ENCODE measurements at regions not wholly inside any gene's neighbourhood (a gene's known extent, or its start where the extent isn't known, plus 50 kb on each side); places are given as distances from the start of the nearest gene placed in this dataset.

DNA sequence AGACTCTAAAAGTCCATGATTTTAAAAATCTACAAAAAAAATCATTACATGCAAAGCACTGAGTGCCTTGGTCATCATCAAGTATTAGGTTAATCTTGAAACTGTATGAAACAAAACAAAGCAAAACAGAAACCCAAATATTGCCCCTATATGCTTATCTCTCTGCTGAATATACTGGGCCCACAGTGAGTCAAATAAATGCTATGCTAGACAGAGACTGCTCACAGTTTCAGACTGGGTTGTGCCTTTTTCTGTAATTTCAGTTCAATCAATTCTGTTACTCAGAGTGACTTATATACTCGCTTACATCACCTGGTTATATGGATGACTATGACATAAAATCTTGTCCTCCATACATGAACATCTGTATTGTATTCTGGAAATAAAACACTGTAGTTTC is 257.1 kb upstream of the ACTRT1 start:
- no peak for DNase-seq
- no peak for ATAC-seq

DNA sequence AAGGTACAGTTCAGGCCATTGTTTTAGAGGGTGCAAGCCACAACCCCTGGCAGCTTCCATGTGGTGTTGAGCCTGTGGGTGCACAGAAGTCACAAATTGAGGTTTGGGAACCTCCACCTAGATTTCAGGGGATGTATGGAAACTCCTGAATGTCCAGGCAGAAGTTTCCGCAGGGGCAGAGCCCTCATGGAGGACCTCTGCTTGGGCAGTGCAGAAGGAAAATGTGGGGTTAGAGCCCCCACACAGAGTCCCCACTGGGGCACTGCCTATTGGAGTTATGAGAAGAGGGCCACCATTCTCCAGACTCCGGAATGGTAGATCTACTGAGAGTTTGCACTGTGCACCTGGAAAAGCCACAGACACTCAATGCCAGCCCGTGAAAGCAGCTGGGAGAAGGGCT is 242.0 kb upstream of the ACTRT1 start:
- DNase-seq (no peak), ATAC-seq (no peak)

DNA sequence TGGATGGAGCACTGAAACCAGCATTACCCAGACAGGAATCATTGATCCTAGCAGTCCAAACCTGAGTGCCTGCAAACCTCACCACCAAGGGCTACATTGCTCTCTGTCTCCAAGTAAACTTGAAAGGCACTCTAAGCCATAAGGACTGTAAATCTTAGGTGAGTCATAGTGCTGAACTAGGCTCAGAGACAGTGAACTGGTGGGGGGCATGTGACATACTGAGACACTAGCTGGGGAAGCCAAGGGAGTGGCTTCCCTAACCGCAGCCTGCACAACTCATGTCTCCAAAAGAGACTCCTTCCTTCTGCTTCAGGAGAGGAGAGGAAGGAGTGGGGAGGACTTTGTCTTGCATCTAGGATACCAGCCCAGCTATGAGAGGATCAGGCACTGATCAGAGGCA is 235.5 kb upstream of the ACTRT1 start:
- DNase-seq (no peak), ATAC-seq (no peak)

DNA sequence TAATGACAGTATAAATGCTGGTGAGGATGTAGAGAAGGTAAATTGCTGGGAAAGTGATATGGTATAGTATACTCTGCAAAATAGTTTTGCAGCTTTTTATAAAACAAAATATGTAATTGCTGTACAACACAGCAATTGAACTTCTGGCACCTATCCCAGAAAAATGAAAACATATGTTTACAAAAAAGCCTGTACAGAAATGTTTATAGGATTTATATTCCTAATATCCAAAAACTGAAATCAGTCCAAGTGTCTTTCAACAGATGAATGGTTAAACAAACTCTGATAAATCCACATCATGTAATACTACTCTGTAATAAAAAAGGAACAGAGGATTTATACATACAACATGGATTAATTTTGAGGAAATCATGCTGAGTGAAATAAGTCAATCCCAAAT is 198.4 kb upstream of the ACTRT1 start:
- no peak for DNase-seq
- ATAC-seq: no peak

DNA sequence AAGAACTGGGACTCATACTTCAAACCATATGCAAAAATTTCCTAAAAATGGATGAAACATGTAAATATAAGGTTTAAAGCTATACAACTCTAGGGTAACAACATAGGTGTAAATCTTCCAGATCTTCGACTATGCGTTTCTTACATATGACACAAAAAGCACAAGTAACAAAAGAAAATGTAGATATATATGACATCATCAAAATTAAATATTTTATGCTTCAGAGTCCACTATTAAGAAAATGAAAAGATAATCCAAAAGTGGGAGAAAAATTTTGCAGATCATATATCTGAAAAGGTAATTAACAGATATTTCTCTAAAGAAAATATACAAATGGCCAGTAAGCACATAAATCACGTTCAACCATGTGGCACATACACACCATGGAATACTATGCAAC is 164.2 kb upstream of the ACTRT1 start:
- ATAC-seq (no peak), DNase-seq (no peak)

DNA sequence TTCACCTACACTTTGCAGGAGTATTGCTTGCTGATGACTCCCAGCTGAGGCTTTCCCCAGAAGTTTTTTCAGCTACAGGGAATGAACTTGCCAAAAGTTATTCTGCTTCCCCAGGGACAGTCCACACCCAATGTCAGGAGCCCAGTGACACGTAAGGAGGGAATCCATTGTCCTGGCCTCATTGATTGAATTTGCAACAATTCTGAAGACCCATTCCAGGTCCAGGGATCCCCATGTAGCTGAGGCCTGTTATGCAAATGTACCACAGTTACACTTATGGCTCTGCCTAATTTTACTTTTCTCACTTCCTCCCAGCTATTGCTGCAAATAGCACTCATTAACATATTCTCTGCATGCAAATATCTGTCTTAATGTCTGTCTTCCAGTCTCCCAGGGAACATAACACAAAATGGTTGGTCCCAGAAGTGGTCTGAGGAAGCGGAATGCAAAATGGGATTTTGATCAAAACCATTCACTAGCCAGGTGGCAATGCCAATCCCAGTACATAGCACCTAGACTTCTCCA is 113.7 kb upstream of the ACTRT1 start:
- DNase-seq (no peak), ATAC-seq (no peak)

DNA sequence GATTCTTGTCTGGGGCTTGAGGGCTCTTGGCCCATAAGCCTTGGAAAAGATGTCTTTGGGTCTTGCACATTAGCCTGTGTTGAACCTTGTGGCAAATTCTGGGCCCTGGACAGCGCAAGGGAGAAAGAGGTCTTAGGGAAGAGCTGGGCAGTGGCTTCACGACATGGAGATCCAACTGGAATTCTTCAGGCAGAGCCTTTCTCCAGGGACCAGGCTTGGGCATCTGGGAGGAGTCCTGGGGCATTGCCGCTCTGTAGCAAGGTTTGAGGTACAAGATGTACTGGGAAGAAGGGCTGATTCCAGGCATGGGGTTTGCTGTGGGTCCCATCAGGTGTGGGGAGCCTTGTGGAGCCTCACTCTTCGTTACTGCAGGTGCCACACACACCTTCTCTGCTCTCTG is 104.0 kb upstream of the ACTRT1 start:
- DNase-seq: no peak
- no peak for ATAC-seq

DNA sequence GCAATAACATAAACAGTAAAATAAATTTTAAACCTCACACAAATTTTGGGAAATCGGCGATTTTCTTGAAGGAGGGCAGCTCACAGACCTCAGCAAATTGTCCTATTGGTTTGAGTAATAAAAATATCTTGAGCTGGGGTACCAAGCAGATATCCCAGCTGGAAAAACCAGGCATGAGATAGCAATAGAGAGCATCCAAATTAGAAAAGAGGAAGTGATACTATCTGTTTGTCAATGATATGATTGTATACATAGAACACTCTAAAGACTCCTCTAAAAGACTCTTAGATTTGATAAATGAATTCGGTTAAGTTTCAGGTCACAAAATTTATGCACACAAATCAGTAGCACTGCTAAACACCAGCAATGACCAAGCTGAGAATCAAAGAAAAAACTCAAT is 90.5 kb upstream of the ACTRT1 start:
- ATAC-seq (no peak), DNase-seq (no peak)

DNA sequence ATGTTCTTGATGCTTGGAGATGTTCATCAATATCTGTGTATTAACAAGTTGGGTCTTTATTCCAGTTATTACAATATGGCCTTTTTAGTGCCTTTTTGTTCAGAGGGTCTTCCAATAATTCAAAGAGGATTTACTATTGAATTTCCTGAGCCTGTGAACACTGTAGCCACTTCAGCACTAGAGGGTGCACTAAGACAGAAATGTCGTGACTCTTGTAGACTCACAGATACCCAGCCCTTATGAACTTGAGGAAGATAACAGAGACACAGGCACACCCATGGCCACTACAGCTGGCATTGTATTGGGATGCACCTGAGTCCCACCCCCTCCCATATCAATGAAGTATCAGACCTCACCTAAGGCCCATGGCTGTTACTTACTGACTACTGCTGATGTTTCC is 54.4 kb upstream of the ACTRT1 start:
- no peak for ATAC-seq
- no peak for DNase-seq

DNA sequence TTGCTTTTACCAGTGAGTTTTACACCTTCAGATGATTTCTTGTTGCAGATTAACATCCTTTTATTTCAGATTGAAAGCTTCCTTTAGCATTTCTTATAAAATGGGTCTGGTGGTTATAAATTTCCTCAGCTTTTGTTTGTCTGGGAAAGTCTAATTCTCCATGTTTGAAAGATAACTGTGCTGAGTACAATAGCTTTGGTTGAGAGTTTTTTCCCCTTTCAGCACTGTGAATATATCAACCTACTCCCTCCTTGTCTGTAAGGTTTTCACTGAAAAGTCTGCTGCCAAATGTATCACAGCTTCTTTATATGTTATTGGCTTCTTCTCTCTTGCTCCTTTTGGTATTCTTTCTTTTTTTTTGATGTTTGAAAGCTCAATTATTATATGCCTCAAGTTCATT is 53.5 kb upstream of the ACTRT1 start:
- ATAC-seq: no peak
- DNase-seq: no peak
